SK-N-SH (cell line): ENCODE measurements at regions not wholly inside any gene's neighbourhood (a gene's known extent, or its start where the extent isn't known, plus 50 kb on each side); places are given as distances from the start of the nearest gene placed in this dataset.

Source experiments
- CTCF ChIA-PET: fragments of 300-600, 350-600 bp; formaldehyde crosslinking; extraction: SDS; loops from one replicate; lab custom pipeline; 2021; lab: Yijun Ruan, JAX
- POLR2A ChIA-PET: fragments of 350-600 bp; sonication (Branson Sonifier 250); formaldehyde crosslinking; extraction: SDS; loops from one replicate; lab custom pipeline; 2020; ENCODE audit warnings: antibody characterized with exemption, inconsistent platforms; lab: Yijun Ruan, JAX
- DNase-seq: peaks from one replicate; pipeline ENCODE4 v3.0.0; 2012
- H2AFZ ChIP-seq: fragments of 200-600 bp; sonication (generic); 2 replicates; pipeline ENCODE4 v1.8.1; 2016; ENCODE audit warnings: antibody characterized with exemption, mild to moderate bottlenecking, low read depth
- H3F3A ChIP-seq: fragments of 200-600 bp; sonication (generic); replicated peaks from 2 replicates; pipeline ENCODE3; 2016; ENCODE audit warnings: antibody characterized with exemption, mild to moderate bottlenecking; ENCODE audit not compliant: insufficient read depth
- H3K27ac ChIP-seq, 2 experiments: fragments of 200-500 bp in 1 of 2; fragments of 200-600 bp in 1 of 2; sonication (Bioruptor generic) in 1 of 2; sonication (generic), shearing (Covaris generic) in 1 of 2; 2 replicates each; pipeline versions ENCODE4 v1.5.1 to v1.6.1; 2014 to 2016; ENCODE audit warnings: low read depth in 2 of 2, inconsistent platforms in 1 of 2, low read length in 1 of 2, mild to moderate bottlenecking in 1 of 2, mixed read lengths in 1 of 2
- H3K27me3 ChIP-seq: fragments of 200-600 bp; sonication (generic), shearing (Covaris generic); 2 replicates; pipeline ENCODE4 v1.6.1; 2016; ENCODE audit warnings: mixed run types; ENCODE audit not compliant: insufficient read depth
- H3K36me3 ChIP-seq, 2 experiments: fragments of 200-500 bp in 1 of 2; fragments of 200-600 bp in 1 of 2; sonication (Bioruptor generic) in 1 of 2; sonication (generic) in 1 of 2; replicated peaks in 1 of 2; 2 replicates each; pipeline versions ENCODE3 to v1.5.1; 2014 to 2016; ENCODE audit warnings: low read length in 1 of 2, mild to moderate bottlenecking in 1 of 2; ENCODE audit not compliant: insufficient read depth in 2 of 2, control insufficient read depth in 1 of 2
- H3K4me1 ChIP-seq, 2 experiments: fragments of 200-500 bp in 1 of 2; fragments of 200-600 bp in 1 of 2; sonication (Bioruptor generic) in 1 of 2; sonication (generic), shearing (Covaris generic) in 1 of 2; 2 replicates each; pipeline versions ENCODE4 v1.5.1 to v1.6.1; 2014 to 2016; ENCODE audit warnings: low read depth in 1 of 2, low read length in 1 of 2, mixed run types in 1 of 2; ENCODE audit not compliant: insufficient read depth in 2 of 2, control insufficient read depth in 1 of 2
- H3K4me2 ChIP-seq: fragments of 200-600 bp; sonication (generic), shearing (Covaris generic); 2 replicates; pipeline ENCODE4 v1.6.1; 2017; ENCODE audit warnings: mixed run types
- H3K4me3 ChIP-seq, 2 experiments: fragments of 200-500 bp in 1 of 2; fragments of 200-600 bp in 1 of 2; sonication (Bioruptor generic) in 1 of 2; sonication (generic), shearing (Covaris generic) in 1 of 2; 2 replicates each; pipeline versions ENCODE4 v1.5.1 to v1.8.1; 2014 to 2016; ENCODE audit warnings: low read depth in 2 of 2, inconsistent platforms in 1 of 2, low read length in 1 of 2, mild to moderate bottlenecking in 1 of 2, mixed read lengths in 1 of 2, moderate library complexity in 1 of 2
- H3K79me2 ChIP-seq: fragments of 200-600 bp; sonication (generic); 2 replicates; pipeline ENCODE4 v1.8.1; 2017; ENCODE audit warnings: mild to moderate bottlenecking; ENCODE audit not compliant: insufficient read depth
- H3K9ac ChIP-seq: fragments of 200-600 bp; sonication (generic); 2 replicates; pipeline ENCODE4 v1.6.1; 2017; ENCODE audit warnings: mixed run types
- H3K9me2 ChIP-seq: fragments of 200-600 bp; sonication (generic); 2 replicates; pipeline ENCODE4 v1.6.1; 2017; ENCODE audit warnings: mixed run types
- H3K9me3 ChIP-seq: fragments of 200-600 bp; sonication (generic); 2 replicates; pipeline ENCODE4 v1.6.1; 2017; ENCODE audit warnings: mixed run types, mild to moderate bottlenecking, moderate library complexity
- H4K20me1 ChIP-seq: fragments of 200-600 bp; sonication (generic); 2 replicates; pipeline ENCODE4 v1.6.1; 2017; ENCODE audit warnings: mild to moderate bottlenecking, mixed run types; ENCODE audit not compliant: insufficient read depth
- CHD2 ChIP-seq: fragments of 150-350 bp; IDR thresholded peaks from 2 replicates; pipeline ENCODE4 v1.6.1; 2018; ENCODE audit warnings: low read length; ENCODE audit not compliant: partially characterized antibody
- ELF1 ChIP-seq: IDR thresholded peaks from 2 replicates; pipeline ENCODE4 v1.4.0; 2012
- EZH2phosphoT487 ChIP-seq: fragments of 200-600 bp; sonication (generic); IDR thresholded peaks from 2 replicates; pipeline ENCODE4 v1.6.1; 2017; ENCODE audit warnings: low read depth, mixed run types, mild to moderate bottlenecking, antibody characterized with exemption, moderate library complexity, borderline replicate concordance
- FOSL2 ChIP-seq: IDR thresholded peaks from 2 replicates; pipeline ENCODE4 v1.4.0; 2012; ENCODE audit warnings: low read depth, mild to moderate bottlenecking, moderate library complexity, borderline replicate concordance
- GABPA ChIP-seq: IDR thresholded peaks from 2 replicates; pipeline ENCODE4 v1.4.0; 2012; ENCODE audit warnings: low read depth, mild to moderate bottlenecking
- NFIC ChIP-seq: IDR thresholded peaks from 2 replicates; pipeline ENCODE4 v1.4.0; 2012; ENCODE audit warnings: borderline replicate concordance
- POLR2AphosphoS5 ChIP-seq: IDR thresholded peaks from 2 replicates; pipeline ENCODE4 v1.6.1; 2012; ENCODE audit warnings: low read depth, low read length
- RAD21 ChIP-seq: IDR thresholded peaks from 2 replicates; pipeline ENCODE4 v1.6.1; 2012; ENCODE audit warnings: mild to moderate bottlenecking, low read length
- RCOR1 ChIP-seq: fragments of 150-350 bp; IDR thresholded peaks from 2 replicates; pipeline ENCODE4 v1.6.1; 2017; ENCODE audit warnings: antibody characterized with exemption, low read length
- RFX5 ChIP-seq: IDR thresholded peaks from 2 replicates; pipeline ENCODE4 v1.6.1; 2012; ENCODE audit warnings: mild to moderate bottlenecking, improper control_type of control experiment, low read length
- SIN3A ChIP-seq: IDR thresholded peaks from 2 replicates; pipeline ENCODE4 v1.6.1; 2012; ENCODE audit warnings: low read depth, mild to moderate bottlenecking, low read length, moderate library complexity, borderline replicate concordance
- TCF12 ChIP-seq: IDR thresholded peaks from 2 replicates; pipeline ENCODE4 v1.4.0; 2012
- USF1 ChIP-seq: IDR thresholded peaks from 2 replicates; pipeline ENCODE4 v1.4.0; 2012; ENCODE audit warnings: low read depth, borderline replicate concordance
- ZBTB33 ChIP-seq: IDR thresholded peaks from 2 replicates; pipeline ENCODE4 v1.4.0; 2012; ENCODE audit warnings: low read depth, borderline replicate concordance
- WGBS: methylation state at CpG from one replicate; pipeline ENCODE4 v1.1.6; 2017; ENCODE audit warnings: low lambda C conversion rate; 5-methylcytosine and 5-hydroxymethylcytosine counted together

- Histone ChIP-seq H3K9ac (no peak overlapping the region), H2AFZ (no peak overlapping the region), H3K9me2 (no peaks in the 10 kb centered on the region), H3K27me3 (no peaks in the 10 kb centered on the region), H3K79me2 (no peaks in the 10 kb centered on the region), H4K20me1 (no peaks in the 10 kb centered on the region), H3K27ac (no peak overlapping the region), H3K4me3 (no peak overlapping the region), H3F3A (no peaks in the 10 kb centered on the region), H3K36me3 (no peaks in the 10 kb centered on the region)
- no peak for DNase-seq
- 29% methylated on average over 10 of the region's 10 CpGs for WGBS
- POLR2A ChIA-PET, result no interaction called here
- CTCF ChIA-PET, result no interaction called here
- TF ChIP-seq CHD2, result no peak
- no peak for TF ChIP-seq ZBTB33
- no peak for TF ChIP-seq RCOR1
- no peak for TF ChIP-seq TCF12
- TF ChIP-seq, all 33 proteins: peak for 0
- Histone ChIP-seq H3K4me2 (no peak overlapping the region), H3K9me3 (no peaks in the 10 kb centered on the region), H3K4me1 (no peaks in the 10 kb centered on the region)
Observed at GRCh38 chr12:113622410-113622809, 150.7 kb upstream of the LHX5 start.

GRCh38 chr12:113620437-113620976 lies 148.8 kb upstream of the LHX5 start:
- H3K4me1 ChIP-seq, result no peaks in the 10 kb centered on the region
- no peak overlapping the region for H2AFZ ChIP-seq
- H3K4me2 ChIP-seq, result no peak overlapping the region
- H4K20me1 ChIP-seq, result no peaks in the 10 kb centered on the region
- no peaks in the 10 kb centered on the region for H3K9me2 ChIP-seq
- H3K27me3 ChIP-seq, result no peaks in the 10 kb centered on the region
- POLR2A ChIA-PET, result no interaction called here
- CTCF ChIA-PET, result no interaction called here
- H3K9ac ChIP-seq, result no peak overlapping the region
- H3K36me3 ChIP-seq, result no peaks in the 10 kb centered on the region
- no peaks in the 10 kb centered on the region for H3F3A ChIP-seq
- H3K79me2 ChIP-seq, result no peaks in the 10 kb centered on the region
- H3K9me3 ChIP-seq, result no peaks in the 10 kb centered on the region
- TF ChIP-seq FOSL2 (no peak), GABPA (no peak), EZH2phosphoT487 (no peak), POLR2AphosphoS5 (no peak), USF1 (no peak), RAD21 (no peak), RFX5 (no peak), SIN3A (no peak), ELF1 (no peak), NFIC (no peak)
- TF ChIP-seq, all 33 proteins: peak for 0
- no peak for DNase-seq
- WGBS, result 57% methylated on average over 6 of the region's 6 CpGs
- Histone ChIP-seq H3K27ac (no peak overlapping the region), H3K4me3 (no peak overlapping the region)
